NCI-H128 (cell line): ENCODE measurements at regions not wholly inside any gene's neighbourhood (a gene's known extent, or its start where the extent isn't known, plus 50 kb on each side); places are given as distances from the start of the nearest gene placed in this dataset.
"Not testable (repeated sequence)": the region's sequence is repeated elsewhere in the genome, so short reads cannot be mapped to it uniquely, and the experiment has no call there.

Experiments used
- DNase-seq: peaks from one replicate; lab custom pipeline; 2025; ENCODE audit not compliant: unreplicated experiment; lab: John Stamatoyannopoulos, UW

DNA sequence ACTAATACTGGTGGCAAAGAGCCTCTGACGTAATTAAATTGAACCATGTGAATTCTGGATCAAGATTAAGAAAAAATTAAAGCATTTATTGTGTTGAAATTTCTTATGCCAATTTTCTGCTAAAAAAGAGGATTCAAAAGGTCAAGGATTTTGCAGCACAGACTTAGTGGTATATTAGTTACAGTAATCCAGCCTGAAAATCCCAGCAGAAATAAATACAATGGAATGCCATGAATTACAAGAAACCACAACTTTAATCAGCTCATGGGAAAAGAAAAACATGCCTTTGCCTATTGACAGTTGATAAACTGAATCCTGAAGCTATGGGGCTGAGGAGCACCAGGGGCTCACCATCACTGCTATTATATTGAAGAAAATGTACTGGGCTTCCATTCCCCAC lies 114.8 kb upstream of the SATB2 start:
- no peak for DNase-seq

DNA sequence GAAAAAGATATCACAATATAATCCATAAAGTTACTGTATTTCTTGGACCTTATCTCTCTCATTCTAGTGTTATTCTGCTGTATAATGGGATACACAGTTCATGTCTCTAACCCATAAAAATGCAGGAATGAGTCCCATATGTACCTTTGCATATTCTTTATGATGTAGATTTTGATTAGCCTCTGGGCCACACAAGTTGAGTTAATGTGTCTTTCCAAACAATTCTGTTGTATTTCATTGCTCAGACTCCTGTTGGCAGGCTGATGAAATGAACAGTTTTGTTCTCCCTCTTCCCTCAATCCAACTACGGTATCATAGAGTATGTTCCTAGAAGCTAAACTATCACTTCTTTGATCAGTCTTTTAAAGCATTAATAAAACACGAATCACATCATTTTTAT lies 113.2 kb upstream of the SATB2 start:
- no peak for DNase-seq

GRCh38 chr2:199569336-199569735 lies 111.6 kb upstream of the SATB2 start:
- DNase-seq = no peak

GRCh38 chr2:199558156-199558555 lies 100.4 kb upstream of the SATB2 start:
- no peak for DNase-seq

DNA sequence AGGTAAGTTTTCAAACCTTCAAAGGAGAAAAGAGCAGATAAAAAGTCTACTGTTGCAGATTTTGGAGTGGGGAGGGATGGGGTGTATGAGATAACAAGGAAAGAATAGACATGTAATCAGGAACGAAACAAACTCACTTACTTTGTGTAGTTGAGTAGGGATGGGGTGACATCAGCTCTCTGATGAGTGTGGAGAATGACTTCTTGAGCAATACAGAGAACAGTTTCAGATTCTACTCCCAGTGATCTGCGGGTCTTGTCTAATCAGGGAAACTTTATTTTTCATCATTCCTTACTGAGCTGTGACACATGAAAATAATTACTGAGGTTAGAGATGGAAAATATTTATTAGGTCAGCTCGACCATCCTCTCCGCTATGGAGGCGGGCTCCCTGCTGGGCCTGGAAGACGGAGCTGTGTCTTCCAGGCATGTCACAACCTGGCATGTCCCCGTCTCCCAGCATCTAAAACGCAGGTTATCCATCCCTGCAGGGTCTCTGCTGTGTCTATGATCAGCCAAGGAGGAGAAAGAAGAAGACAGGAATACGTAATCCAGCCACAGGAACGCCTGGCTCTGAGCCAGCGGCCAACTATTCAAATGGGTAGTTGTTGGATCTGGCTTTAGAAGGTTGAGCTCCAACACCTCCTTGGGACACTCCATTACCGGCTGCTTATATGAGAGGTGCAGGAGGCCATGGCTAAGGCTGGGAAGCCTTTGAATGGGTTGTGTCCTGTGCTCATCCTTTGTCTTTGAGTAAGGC lies 99.0 kb upstream of the SATB2 start:
- no peak for DNase-seq

GRCh38 chr2:199554026-199554425 lies 96.3 kb upstream of the SATB2 start:
- DNase-seq = no peak

DNA sequence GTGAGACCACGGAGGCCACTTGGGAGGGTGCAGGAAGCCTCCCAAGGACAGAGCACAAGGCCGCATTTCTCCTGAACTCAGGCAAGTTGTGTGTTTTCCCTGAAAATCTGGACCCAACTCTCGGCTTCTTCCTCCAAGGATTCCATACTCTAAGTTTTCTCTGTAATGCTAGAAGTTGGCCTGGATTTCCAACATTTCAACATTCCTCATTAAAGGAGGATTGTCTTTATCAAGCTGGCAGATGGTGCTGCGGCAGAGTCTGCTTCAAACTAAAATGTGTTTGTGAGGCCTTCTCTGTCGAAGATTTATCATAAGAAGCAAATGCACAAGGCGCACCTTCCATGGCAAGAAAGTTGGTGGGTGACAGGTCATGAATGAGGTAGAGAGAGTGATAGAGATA lies 94.4 kb upstream of the SATB2 start:
- no peak for DNase-seq

DNA sequence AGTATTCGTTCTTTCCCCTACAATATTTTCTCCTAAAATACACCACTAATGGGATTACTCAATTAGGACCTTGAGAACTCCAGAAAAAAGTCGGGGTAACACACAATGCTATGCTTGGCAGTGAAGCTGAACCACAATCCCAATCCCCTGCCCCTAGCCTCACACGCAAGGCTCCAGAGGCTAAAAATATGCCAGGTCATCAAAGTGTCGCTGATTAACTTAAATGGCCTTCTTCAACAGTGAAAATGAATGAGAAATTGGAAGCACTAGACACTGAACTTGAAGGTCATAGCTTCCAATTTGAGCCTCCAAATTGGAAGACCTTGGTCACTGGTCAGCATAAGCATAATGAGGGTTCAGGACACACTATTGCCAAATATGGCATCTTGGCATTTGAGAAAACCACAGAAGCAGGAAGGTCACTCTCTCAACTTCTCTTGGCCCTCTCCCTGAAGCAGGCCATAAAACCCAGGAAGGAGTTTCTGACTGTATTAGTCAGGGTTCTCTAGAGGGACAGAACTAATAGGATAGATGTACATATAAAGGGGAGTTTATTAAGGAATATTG lies 86.0 kb upstream of the SATB2 start:
- no peak for DNase-seq

DNA sequence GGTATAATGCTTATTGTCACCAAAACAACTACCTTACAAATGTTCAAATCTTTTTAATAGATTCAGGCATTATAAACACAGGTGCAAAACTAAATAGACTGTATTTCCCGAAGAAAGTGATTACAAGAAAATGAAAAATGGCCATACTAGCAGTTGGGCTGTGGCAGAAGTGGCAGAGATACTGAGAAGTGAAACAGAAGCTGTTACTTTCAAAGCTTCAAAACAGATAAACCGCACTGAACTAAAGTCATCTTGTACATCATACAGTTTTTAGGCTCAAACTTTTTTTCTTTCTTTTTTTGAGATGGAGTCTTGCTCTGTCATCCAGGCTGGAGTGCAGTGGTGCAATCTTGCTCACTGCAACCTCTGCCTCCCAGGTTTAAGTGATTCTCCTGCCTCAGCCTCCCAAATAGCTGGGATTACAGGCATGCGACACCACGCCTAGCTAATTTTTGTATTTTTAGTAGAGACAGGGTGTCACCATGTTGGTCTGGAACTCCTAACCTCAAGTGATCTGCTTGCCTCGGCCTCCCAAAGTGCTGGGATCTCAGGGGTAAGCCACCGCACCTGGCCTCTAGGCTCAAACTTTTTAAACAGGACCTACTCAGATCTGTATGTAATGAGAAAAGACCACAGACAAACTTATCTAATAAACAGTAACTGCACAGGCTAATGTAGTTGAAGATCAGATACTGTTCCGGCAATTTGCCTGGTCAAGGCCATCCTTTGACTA lies 77.9 kb upstream of the SATB2 start:
- no peak for DNase-seq

- not testable (repeated sequence) for DNase-seq
These were observed 76.1 kb upstream of the SATB2 start for GRCh38 chr2:199533873-199534272.

DNA sequence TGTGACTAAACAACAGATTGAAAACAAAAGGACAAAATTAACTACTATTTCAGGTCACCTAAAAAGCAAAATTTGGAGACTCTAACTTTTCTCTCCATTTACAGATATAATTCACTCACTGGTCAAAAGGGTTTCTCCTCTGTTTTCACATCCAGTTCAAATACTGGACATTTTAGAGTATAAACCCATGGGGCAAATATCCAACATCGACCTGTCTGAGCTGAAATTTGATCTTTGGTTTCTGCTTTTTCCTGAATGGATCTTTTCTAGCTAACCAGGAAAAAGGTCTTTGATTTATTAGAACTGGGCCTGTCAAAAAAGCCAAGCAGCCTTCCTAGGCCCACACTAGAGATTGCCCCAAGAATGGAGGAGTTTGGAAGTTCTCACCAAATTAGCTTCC lies 69.3 kb upstream of the SATB2 start:
- no peak for DNase-seq

DNA sequence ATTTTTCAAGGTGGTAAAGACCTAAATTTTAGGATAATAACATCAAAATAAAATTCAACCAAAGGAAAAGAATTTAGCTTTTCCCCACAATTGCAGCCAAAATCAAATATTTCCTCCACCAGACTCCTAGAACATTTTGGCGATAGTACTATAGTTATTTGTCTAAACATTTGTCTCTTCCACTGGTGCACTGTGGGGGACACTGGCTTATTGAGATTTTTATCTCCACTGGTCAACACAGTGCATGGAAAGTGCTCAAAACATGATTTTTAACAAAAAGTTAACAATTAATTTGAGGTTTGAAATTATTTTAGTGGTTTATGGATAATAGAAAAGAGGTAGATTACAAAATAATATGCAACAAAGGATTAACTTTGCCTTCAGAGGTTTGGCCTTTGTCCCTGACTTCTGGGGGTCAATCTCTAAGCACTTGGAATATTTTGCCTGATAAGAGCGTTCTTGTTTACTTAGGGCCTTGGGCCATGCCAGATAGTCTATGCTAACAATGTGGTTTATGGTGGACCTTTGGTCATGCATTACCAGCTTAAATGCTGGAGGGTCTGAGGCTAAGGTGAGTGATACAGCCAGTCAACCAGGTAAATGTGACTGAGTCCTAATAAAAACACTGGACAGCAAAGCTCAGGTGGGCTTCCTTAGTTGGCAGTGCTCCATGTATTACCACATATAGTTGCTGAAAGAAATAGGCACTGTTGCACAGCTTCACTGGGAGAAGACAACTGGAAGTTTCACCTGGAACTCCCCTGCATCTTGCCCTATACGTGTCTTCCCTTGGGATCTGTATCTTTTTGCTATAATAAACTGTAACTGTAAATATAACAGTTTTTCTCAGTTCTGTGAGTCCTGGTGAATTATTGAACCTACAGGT lies 67.2 kb upstream of the SATB2 start:
- no peak for DNase-seq

- DNase-seq = no peak
These were observed 51.7 kb upstream of the SATB2 start for GRCh38 chr2:199509403-199509802.
